HFFc6 (cell line): ENCODE measurements at regions not wholly inside any gene's neighbourhood (a gene's known extent, or its start where the extent isn't known, plus 50 kb on each side); places are given as distances from the start of the nearest gene placed in this dataset.

ENCODE experiments used
- DNase-seq: peaks from one replicate; pipeline ENCODE4 v3.0.0-alpha.2; 2018
- H3K27ac Mint-ChIP-seq: 2 replicates; pipeline ENCODE4 v1.8.0; 2020; ENCODE audit warnings: mild to moderate bottlenecking, mixed read lengths
- H3K27me3 Mint-ChIP-seq: 2 replicates; pipeline ENCODE4 v1.8.0; 2021; ENCODE audit warnings: mild to moderate bottlenecking, moderate library complexity, mixed read lengths; ENCODE audit not compliant: insufficient read depth
- H3K36me3 Mint-ChIP-seq: 2 replicates; pipeline ENCODE4 v1.8.0; 2021; ENCODE audit warnings: low read depth, mixed read lengths
- H3K4me1 Mint-ChIP-seq: 2 replicates; pipeline ENCODE4 v1.8.0; 2020; ENCODE audit warnings: low read depth, mixed read lengths
- H3K4me3 Mint-ChIP-seq: 2 replicates; pipeline ENCODE4 v1.8.0; 2020; ENCODE audit warnings: mild to moderate bottlenecking, moderate library complexity, mixed read lengths
- H3K9me3 Mint-ChIP-seq: 2 replicates; pipeline ENCODE4 v1.8.0; 2020; ENCODE audit warnings: mild to moderate bottlenecking, mixed read lengths
- CTCF ChIP-seq: fragments of 200-600 bp; sonication (generic); IDR thresholded peaks from 2 replicates; pipeline ENCODE4 v1.5.0; 2021; ENCODE audit warnings: antibody characterized with exemption, mild to moderate bottlenecking

- H3K4me1 Mint-ChIP-seq, result no peaks in the 10 kb centered on the region
- H3K9me3 Mint-ChIP-seq, result peaks cover 42% of the 10 kb centered on the region
- no peak overlapping the region for H3K4me3 Mint-ChIP-seq
- no peak for TF ChIP-seq CTCF
- no peak for DNase-seq
- H3K27me3 Mint-ChIP-seq, result no peaks in the 10 kb centered on the region
- no peak overlapping the region for H3K27ac Mint-ChIP-seq
- H3K36me3 Mint-ChIP-seq, result 0 out of 2 replicates have a peak, but pooled peaks cover 4% of the 10 kb centered on the region
Measured at GRCh38 chr11:90822996-90823395, 600.1 kb upstream of the CHORDC1 start.

- no peak overlapping the region for H3K27ac Mint-ChIP-seq
- H3K4me3 Mint-ChIP-seq, result no peak overlapping the region
- TF ChIP-seq CTCF, result no peak
- peaks cover 66% of the 10 kb centered on the region for H3K9me3 Mint-ChIP-seq
- peaks cover 4% of the 10 kb centered on the region; the same call in 1 of the 2 replicates for H3K36me3 Mint-ChIP-seq
- H3K4me1 Mint-ChIP-seq, result no peaks in the 10 kb centered on the region
- no peak for DNase-seq
- no peaks in the 10 kb centered on the region for H3K27me3 Mint-ChIP-seq
Measured at GRCh38 chr11:90818196-90818745, 595.4 kb upstream of the CHORDC1 start.

- no peak for DNase-seq
- Mint-ChIP-seq H3K27ac (no peak overlapping the region), H3K36me3 (no peaks in the 10 kb centered on the region), H3K9me3 (peaks cover 31% of the 10 kb centered on the region), H3K4me1 (no peaks in the 10 kb centered on the region), H3K4me3 (no peak overlapping the region), H3K27me3 (no peaks in the 10 kb centered on the region)
- TF ChIP-seq CTCF, result no peak
Measured at GRCh38 chr11:90809581-90809980, 586.7 kb upstream of the CHORDC1 start.

- Mint-ChIP-seq H3K9me3 (peaks cover 24% of the 10 kb centered on the region), H3K27me3 (no peaks in the 10 kb centered on the region), H3K4me3 (no peak overlapping the region), H3K27ac (no peak overlapping the region), H3K36me3 (no peaks in the 10 kb centered on the region), H3K4me1 (no peaks in the 10 kb centered on the region)
- no peak for DNase-seq
- TF ChIP-seq CTCF, result no peak
Measured at GRCh38 chr11:90805172-90805571, 582.3 kb upstream of the CHORDC1 start.

GRCh38 chr11:90803831-90804230, 581.0 kb upstream of the CHORDC1 start:
- Mint-ChIP-seq H3K27me3 (no peaks in the 10 kb centered on the region), H3K4me3 (no peak overlapping the region), H3K4me1 (no peaks in the 10 kb centered on the region), H3K36me3 (no peaks in the 10 kb centered on the region), H3K9me3 (peaks cover 27% of the 10 kb centered on the region), H3K27ac (no peak overlapping the region)
- DNase-seq, result no peak
- TF ChIP-seq CTCF, result no peak

- Mint-ChIP-seq H3K4me1 (no peaks in the 10 kb centered on the region), H3K27me3 (no peaks in the 10 kb centered on the region), H3K36me3 (no peaks in the 10 kb centered on the region), H3K4me3 (no peak overlapping the region), H3K9me3 (peaks cover 28% of the 10 kb centered on the region), H3K27ac (no peak overlapping the region)
- no peak for DNase-seq
- TF ChIP-seq CTCF, result no peak
Measured at GRCh38 chr11:90803366-90803765, 580.5 kb upstream of the CHORDC1 start.
